Heart left ventricle (tissue), 13 donors: ENCODE measurements at regions not wholly inside any gene's neighbourhood (a gene's known extent, or its start where the extent isn't known, plus 50 kb on each side); places are given as distances from the start of the nearest gene placed in this dataset.

ENCODE experiments used
- POLR2A ChIP-seq, 2 donors: fragments of 450-650 bp; IDR thresholded peaks; one replicate each; pipeline ENCODE4 v1.6.1; 2017; ENCODE audit warnings: antibody characterized with exemption in 2 of 2, mild to moderate bottlenecking in 2 of 2, moderate library complexity in 2 of 2
- TF ChIP-seq, protein P1 (sequence below), 12 donors: fragments of 200-600 bp; sonication (generic) in 4 of 12; IDR thresholded peaks; one replicate each; pipeline versions ENCODE4 v1.5.0 to v1.8.0; 2018 to 2022; ENCODE audit warnings: antibody characterized with exemption in 12 of 12, mild to moderate bottlenecking in 5 of 12
- donor health status: ischemic (EF 13 %, LVEDD 7.1; RV severe dilation, severe dysfunction).
- donor health status: DM: no; HTN: yes; CAD: no.
- donor health status: DM: no; HTN: no; CAD: no.
- donor health status: ischemic (EF 25% LVEDD 6.9; RV normal size, moderate dysfunction).
- donor health status: ischemic (EF 25% LVEDD 5.7; RV mildly dilated, moderate dysfunction).
- donor health status: ischemic (EF 35%, LVEDD 5.7; RV mildly dilated, moderate dysfunction).
- donor health status: nonischemic (EF 11% LVEDD 7.7; RV severe dilation, severe dysfunction).
- donor health status: DM: yes; HTN: yes; CAD: no.
- donor health status: PGD.
- donor health status: ischemic (EF 29% LVEDD 5.4; RV normal size, mild dysfunction).
- donor health status: nonischemic (EF 23%, LVEDD 6.1; RV moderate dilation, normal function).

DNA sequence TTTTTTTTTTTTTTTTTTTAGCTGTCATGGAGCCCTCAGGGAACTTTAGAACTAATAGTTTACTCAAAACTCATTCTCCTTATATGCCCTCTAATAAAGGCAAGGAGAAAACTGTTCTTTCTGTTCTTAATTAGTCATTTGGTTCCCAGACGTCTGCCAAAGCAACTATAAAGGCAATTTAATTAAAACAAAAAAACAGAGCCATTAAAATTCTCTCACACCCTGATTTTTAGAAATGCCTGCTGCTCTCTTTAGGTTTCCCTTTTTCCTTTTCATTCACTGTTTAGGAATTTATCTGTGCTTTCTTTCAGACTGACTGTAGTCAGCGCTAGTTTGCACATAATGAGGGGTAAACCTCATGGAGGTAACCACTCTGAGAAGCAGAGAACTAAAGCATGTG is 463.6 kb upstream of the THRB start:
- TF ChIP-seq POLR2A (IDR thresholded peaks at IDR 0.05), result no peak
- TF ChIP-seq, protein P1, sequence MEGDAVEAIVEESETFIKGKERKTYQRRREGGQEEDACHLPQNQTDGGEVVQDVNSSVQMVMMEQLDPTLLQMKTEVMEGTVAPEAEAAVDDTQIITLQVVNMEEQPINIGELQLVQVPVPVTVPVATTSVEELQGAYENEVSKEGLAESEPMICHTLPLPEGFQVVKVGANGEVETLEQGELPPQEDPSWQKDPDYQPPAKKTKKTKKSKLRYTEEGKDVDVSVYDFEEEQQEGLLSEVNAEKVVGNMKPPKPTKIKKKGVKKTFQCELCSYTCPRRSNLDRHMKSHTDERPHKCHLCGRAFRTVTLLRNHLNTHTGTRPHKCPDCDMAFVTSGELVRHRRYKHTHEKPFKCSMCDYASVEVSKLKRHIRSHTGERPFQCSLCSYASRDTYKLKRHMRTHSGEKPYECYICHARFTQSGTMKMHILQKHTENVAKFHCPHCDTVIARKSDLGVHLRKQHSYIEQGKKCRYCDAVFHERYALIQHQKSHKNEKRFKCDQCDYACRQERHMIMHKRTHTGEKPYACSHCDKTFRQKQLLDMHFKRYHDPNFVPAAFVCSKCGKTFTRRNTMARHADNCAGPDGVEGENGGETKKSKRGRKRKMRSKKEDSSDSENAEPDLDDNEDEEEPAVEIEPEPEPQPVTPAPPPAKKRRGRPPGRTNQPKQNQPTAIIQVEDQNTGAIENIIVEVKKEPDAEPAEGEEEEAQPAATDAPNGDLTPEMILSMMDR (IDR thresholded peaks at IDR 0.05), result no peak
